ENCODE measurements at regions not wholly inside any gene's neighbourhood (a gene's known extent, or its start where the extent isn't known, plus 50 kb on each side); places are given as distances from the start of the nearest gene placed in this dataset.

GRCh38 chr12:127606476-127607015, 660.4 kb upstream of the TMEM132C start:
- dilution Hi-C loops (cut with MboI; ENCODE audit: extremely low pct_ligation_motif_present, low sequenced_read_pairs) (no loop called here), intact Hi-C loops (cut with micrococcal nuclease) (no loop called here)
- peaks cover 3% of the 10 kb centered on the region for H3K9me3 ChIP-seq (replicated peaks; ENCODE audit: control insufficient read depth, insufficient read depth, low read length)
- H3K36me3 ChIP-seq (ENCODE audit: control insufficient read depth in 2 of 2, extremely low read depth in 1 of 2, insufficient read depth in 2 of 2, low read length in 2 of 2): no peaks in the 10 kb centered on the region
- no peak overlapping the region for H3K4me2 ChIP-seq (ENCODE audit: insufficient read depth, low read length)
- H3K4me3 ChIP-seq (replicated peaks in 1 of 3; ENCODE audit: insufficient read depth in 1 of 3, low read depth in 1 of 3, low read length in 3 of 3): no peak overlapping the region
- H3K9me1 ChIP-seq (replicated peaks; ENCODE audit: control insufficient read depth, extremely low read depth, insufficient read depth, low read length): no peaks in the 10 kb centered on the region
- H3K27me3 ChIP-seq (ENCODE audit: control insufficient read depth in 2 of 2, insufficient read depth in 2 of 2, low read length in 2 of 2): no peaks in the 10 kb centered on the region
- CTCF ChIA-PET: no interaction called here
- no peaks in the 10 kb centered on the region for H3K79me2 ChIP-seq (ENCODE audit: control insufficient read depth, insufficient read depth, low read length)
- no peak for TF ChIP-seq JUN (IDR thresholded peaks at IDR 0.05; ENCODE audit: borderline replicate concordance, insufficient read depth, insufficient read length, low read depth)
- TF ChIP-seq MAX (IDR thresholded peaks at IDR 0.05; ENCODE audit: insufficient read depth, insufficient read length): no peak
- H3K27ac ChIP-seq (ENCODE audit: insufficient read depth, low read depth, low read length): no peak overlapping the region
- H3K9ac ChIP-seq (replicated peaks; ENCODE audit: extremely low read depth, insufficient read depth, low read length): no peak overlapping the region
- no peak overlapping the region for H2AFZ ChIP-seq (ENCODE audit: low read depth, low read length)
- DNase-seq (ENCODE audit: low read depth, low spot score) (no peak), FAIRE-seq (no peak)
- H4K20me1 ChIP-seq (replicated peaks; ENCODE audit: control insufficient read depth, extremely low read depth, insufficient read depth, low read length): no peaks in the 10 kb centered on the region
- POLR2A ChIA-PET: no interaction called here
- no TSS peak for BruUV-seq (replicated peaks)
- no peaks in the 10 kb centered on the region for H3K4me1 ChIP-seq (ENCODE audit: control insufficient read depth, extremely low read depth, insufficient read depth, low read length)

GRCh38 chr12:127607146-127607725, 659.7 kb upstream of the TMEM132C start:
- ChIA-PET POLR2A (no interaction called here), CTCF (no interaction called here)

More at GRCh38 chr12:127607146-127607725, 659.7 kb upstream of the TMEM132C start:
- DNase-seq (ENCODE audit: low read depth, low spot score) (no peak), FAIRE-seq (no peak)
- no peak overlapping the region for H3K27ac ChIP-seq (ENCODE audit: insufficient read depth, low read depth, low read length)
- H3K27me3 ChIP-seq (ENCODE audit: control insufficient read depth in 2 of 2, insufficient read depth in 2 of 2, low read length in 2 of 2): no peaks in the 10 kb centered on the region
- no peak overlapping the region for H2AFZ ChIP-seq (ENCODE audit: low read depth, low read length)
- H3K9me3 ChIP-seq (replicated peaks; ENCODE audit: control insufficient read depth, insufficient read depth, low read length): peaks cover 3% of the 10 kb centered on the region
- H3K9me1 ChIP-seq (replicated peaks; ENCODE audit: control insufficient read depth, extremely low read depth, insufficient read depth, low read length): no peaks in the 10 kb centered on the region
- H4K20me1 ChIP-seq (replicated peaks; ENCODE audit: control insufficient read depth, extremely low read depth, insufficient read depth, low read length): no peaks in the 10 kb centered on the region
- H3K36me3 ChIP-seq (ENCODE audit: control insufficient read depth in 2 of 2, extremely low read depth in 1 of 2, insufficient read depth in 2 of 2, low read length in 2 of 2): no peaks in the 10 kb centered on the region
- BruUV-seq (replicated peaks): no TSS peak
- dilution Hi-C loops (cut with MboI; ENCODE audit: extremely low pct_ligation_motif_present, low sequenced_read_pairs) (no loop called here), intact Hi-C loops (cut with micrococcal nuclease) (no loop called here)
- no peak overlapping the region for H3K9ac ChIP-seq (replicated peaks; ENCODE audit: extremely low read depth, insufficient read depth, low read length)
- no peak overlapping the region for H3K4me3 ChIP-seq (replicated peaks in 1 of 3; ENCODE audit: insufficient read depth in 1 of 3, low read depth in 1 of 3, low read length in 3 of 3)
- TF ChIP-seq CTCF (IDR thresholded peaks at IDR 0.05; ENCODE audit: extremely low read depth in 1 of 2, insufficient read depth in 1 of 2, low read depth in 1 of 2, low read length in 2 of 2) (no peak), MAX (IDR thresholded peaks at IDR 0.05; ENCODE audit: insufficient read depth, insufficient read length) (no peak), POLR2A (IDR thresholded peaks at IDR 0.05; ENCODE audit: low read depth, low read length) (no peak), EZH2 (IDR thresholded peaks at IDR 0.05; ENCODE audit: borderline replicate concordance, low read depth, low read length, severe bottlenecking) (no peak), FOS (IDR thresholded peaks at IDR 0.05; ENCODE audit: borderline replicate concordance, insufficient read depth, low read length) (no peak), GATA2 (IDR thresholded peaks at IDR 0.05; ENCODE audit: insufficient read depth, insufficient read length, low read depth, low read length) (no peak), JUN (IDR thresholded peaks at IDR 0.05; ENCODE audit: borderline replicate concordance, insufficient read depth, insufficient read length, low read depth) (no peak), MYC (IDR thresholded peaks at IDR 0.05; ENCODE audit: low read depth, low read length) (no peak), POLR2AphosphoS5 (IDR thresholded peaks at IDR 0.05; ENCODE audit: insufficient read depth, low read depth, low read length) (no peak)
- H3K4me1 ChIP-seq (ENCODE audit: control insufficient read depth, extremely low read depth, insufficient read depth, low read length): no peaks in the 10 kb centered on the region
- no peak overlapping the region for H3K4me2 ChIP-seq (ENCODE audit: insufficient read depth, low read length)
- no peaks in the 10 kb centered on the region for H3K79me2 ChIP-seq (ENCODE audit: control insufficient read depth, insufficient read depth, low read length)

All from endothelial cell of umbilical vein (primary cell).